Endodermal cell (in vitro differentiated cells): ENCODE measurements at regions not wholly inside any gene's neighbourhood (a gene's known extent, or its start where the extent isn't known, plus 50 kb on each side); places are given as distances from the start of the nearest gene placed in this dataset.

ENCODE experiments used
- DNase-seq: peaks from one replicate; pipeline ENCODE4 v3.0.0-alpha.2; 2017
- H3K27ac ChIP-seq: 2 replicates; pipeline ENCODE4 v1.5.1; 2013; ENCODE audit warnings: mild to moderate bottlenecking, low read depth, low read length, moderate library complexity
- H3K27me3 ChIP-seq: 2 replicates; pipeline ENCODE4 v1.6.1; 2013; ENCODE audit warnings: mild to moderate bottlenecking, low read length, moderate library complexity; ENCODE audit not compliant: insufficient read depth, control insufficient read depth, poor library complexity, severe bottlenecking
- H3K36me3 ChIP-seq: 2 replicates; pipeline ENCODE4 v1.7.0; 2013; ENCODE audit warnings: mild to moderate bottlenecking, low read length, moderate library complexity; ENCODE audit not compliant: control insufficient read depth, insufficient read depth
- H3K4me1 ChIP-seq: one replicate; pipeline ENCODE4 v1.7.0; 2013; ENCODE audit warnings: low read length; ENCODE audit not compliant: control insufficient read depth, insufficient read depth
- H3K4me3 ChIP-seq: 2 replicates; pipeline ENCODE4 v1.5.1; 2013; ENCODE audit warnings: mild to moderate bottlenecking, low read length, moderate library complexity
- H3K9ac ChIP-seq: 2 replicates; pipeline ENCODE4 v1.6.1; 2013; ENCODE audit warnings: mild to moderate bottlenecking, low read length, moderate library complexity; ENCODE audit not compliant: poor library complexity, severe bottlenecking; ENCODE audit errors: extremely low read depth
- H3K9me3 ChIP-seq: 2 replicates; pipeline ENCODE4 v1.6.1; 2013; ENCODE audit warnings: mild to moderate bottlenecking, low read length, moderate library complexity; ENCODE audit not compliant: control insufficient read depth
- H3K27ac Mint-ChIP-seq: 2 replicates; pipeline ENCODE4 v1.8.0; 2020; ENCODE audit warnings: mixed read lengths
- H3K27me3 Mint-ChIP-seq: 2 replicates; pipeline ENCODE4 v1.8.0; 2021; ENCODE audit warnings: mild to moderate bottlenecking, mixed read lengths; ENCODE audit not compliant: insufficient read depth
- H3K36me3 Mint-ChIP-seq: 2 replicates; pipeline ENCODE4 v1.8.0; 2020; ENCODE audit warnings: low read depth, mixed read lengths
- H3K4me1 Mint-ChIP-seq: 2 replicates; pipeline ENCODE4 v1.8.0; 2020; ENCODE audit warnings: mixed read lengths
- H3K4me3 Mint-ChIP-seq: 2 replicates; pipeline ENCODE4 v1.8.0; 2020; ENCODE audit warnings: mild to moderate bottlenecking, moderate library complexity, mixed read lengths
- H3K9me3 Mint-ChIP-seq: 2 replicates; pipeline ENCODE4 v1.8.0; 2020; ENCODE audit warnings: mild to moderate bottlenecking, mixed read lengths
- CTCF ChIP-seq: fragments of 200-600 bp; sonication (generic); conservative IDR thresholded peaks from 2 replicates; pipeline ENCODE4 v1.5.0; 2021; ENCODE audit warnings: antibody characterized with exemption, mild to moderate bottlenecking
- WGBS, 2 experiments: methylation state at CpG; one replicate each; pipeline versions ENCODE4 v1.1.5 to v1.1.7; 2013; ENCODE audit warnings: missing lambda C conversion rate in 2 of 2, mixed read lengths in 1 of 2; ENCODE audit not compliant: insufficient coverage in 1 of 2, insufficient read length in 1 of 2; 5-methylcytosine and 5-hydroxymethylcytosine counted together

GRCh38 chr1:239031310-239031709 is 355.1 kb upstream of the CHRM3 start:
- DNase-seq: peak; percentile 59
- Histone ChIP-seq H3K27me3 (no peaks in the 10 kb centered on the region), H3K36me3 (no peaks in the 10 kb centered on the region), H3K4me3 (no peak overlapping the region), H3K9me3 (peaks cover 7% of the 10 kb centered on the region), H3K27ac (no peak overlapping the region), H3K4me1 (no peaks in the 10 kb centered on the region), H3K9ac (no peak overlapping the region)
- Mint-ChIP-seq H3K9me3 (peaks cover 3% of the 10 kb centered on the region), H3K4me1 (peaks cover 19% of the 10 kb centered on the region), H3K27ac (no peak overlapping the region), H3K27me3 (no peaks in the 10 kb centered on the region), H3K36me3 (no peaks in the 10 kb centered on the region), H3K4me3 (no peak overlapping the region)
- no peak for TF ChIP-seq CTCF
- 88 to 100% methylated on average over 1 to 5 of the region's 5 CpGs for WGBS, 2 experiments

GRCh38 chr1:239025997-239026694 is 360.2 kb upstream of the CHRM3 start:
- no peak overlapping the region for H3K4me3 ChIP-seq
- no peaks in the 10 kb centered on the region for H3K4me1 ChIP-seq
- H3K4me3 Mint-ChIP-seq: no peak overlapping the region
- DNase-seq: no peak
- H3K36me3 ChIP-seq: no peaks in the 10 kb centered on the region
- peaks cover 14% of the 10 kb centered on the region for H3K4me1 Mint-ChIP-seq
- 94 to 96% methylated on average over 2 to 6 of the region's 7 CpGs for WGBS, 2 experiments
- no peaks in the 10 kb centered on the region for H3K9me3 ChIP-seq
- H3K27ac ChIP-seq: no peak overlapping the region
- H3K27me3 ChIP-seq: no peaks in the 10 kb centered on the region
- H3K27me3 Mint-ChIP-seq: no peaks in the 10 kb centered on the region
- no peak overlapping the region for H3K9ac ChIP-seq
- H3K36me3 Mint-ChIP-seq: no peaks in the 10 kb centered on the region
- TF ChIP-seq CTCF: no peak
- H3K9me3 Mint-ChIP-seq: no peaks in the 10 kb centered on the region
- H3K27ac Mint-ChIP-seq: no peak overlapping the region

GRCh38 chr1:239025223-239025622 is 361.1 kb upstream of the CHRM3 start:
- Mint-ChIP-seq H3K36me3 (no peaks in the 10 kb centered on the region), H3K4me1 (peaks cover 5% of the 10 kb centered on the region), H3K4me3 (no peak overlapping the region), H3K9me3 (no peaks in the 10 kb centered on the region), H3K27ac (no peak overlapping the region), H3K27me3 (no peaks in the 10 kb centered on the region)
- Histone ChIP-seq H3K9me3 (no peaks in the 10 kb centered on the region), H3K36me3 (no peaks in the 10 kb centered on the region), H3K27me3 (no peaks in the 10 kb centered on the region), H3K4me1 (no peaks in the 10 kb centered on the region), H3K27ac (no peak overlapping the region), H3K4me3 (no peak overlapping the region), H3K9ac (no peak overlapping the region)
- TF ChIP-seq CTCF: no peak
- 95 to 100% methylated on average over 3 to 7 of the region's 7 CpGs for WGBS, 2 experiments
- no peak for DNase-seq
